GM20431 (cell line): ENCODE measurements at regions not wholly inside any gene's neighbourhood (a gene's known extent, or its start where the extent isn't known, plus 50 kb on each side); places are given as distances from the start of the nearest gene placed in this dataset.

Source experiments
- in situ Hi-C: fragments of 300-500 bp; cut with MseI, MboI; formaldehyde crosslinking; loops from one replicate; pipeline ENCODE4 v1.15.0; 2020; ENCODE audit warnings: low sequenced_read_pairs; ENCODE audit not compliant: unreplicated experiment

DNA sequence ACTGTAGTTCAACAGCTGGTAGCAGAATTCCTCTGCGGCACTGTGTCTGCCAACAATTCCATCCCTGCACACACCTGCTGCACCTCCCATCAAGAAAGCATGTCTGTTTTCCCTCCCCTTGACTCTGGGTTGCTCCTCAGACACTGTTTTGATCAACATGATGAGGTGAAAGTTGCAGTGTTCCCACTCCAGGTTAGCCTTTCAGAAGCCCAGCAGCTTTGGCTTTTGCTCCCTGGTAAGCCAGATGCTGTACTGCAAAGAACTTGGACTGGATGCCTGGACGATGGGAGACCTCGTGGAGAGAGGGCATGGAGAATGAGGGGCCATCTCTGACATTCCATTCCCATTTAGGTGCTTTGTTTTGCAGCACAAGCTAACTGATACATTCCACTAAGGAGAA is 79.1 kb upstream of the MAFB start:
- in situ Hi-C loops = no loop called here

DNA sequence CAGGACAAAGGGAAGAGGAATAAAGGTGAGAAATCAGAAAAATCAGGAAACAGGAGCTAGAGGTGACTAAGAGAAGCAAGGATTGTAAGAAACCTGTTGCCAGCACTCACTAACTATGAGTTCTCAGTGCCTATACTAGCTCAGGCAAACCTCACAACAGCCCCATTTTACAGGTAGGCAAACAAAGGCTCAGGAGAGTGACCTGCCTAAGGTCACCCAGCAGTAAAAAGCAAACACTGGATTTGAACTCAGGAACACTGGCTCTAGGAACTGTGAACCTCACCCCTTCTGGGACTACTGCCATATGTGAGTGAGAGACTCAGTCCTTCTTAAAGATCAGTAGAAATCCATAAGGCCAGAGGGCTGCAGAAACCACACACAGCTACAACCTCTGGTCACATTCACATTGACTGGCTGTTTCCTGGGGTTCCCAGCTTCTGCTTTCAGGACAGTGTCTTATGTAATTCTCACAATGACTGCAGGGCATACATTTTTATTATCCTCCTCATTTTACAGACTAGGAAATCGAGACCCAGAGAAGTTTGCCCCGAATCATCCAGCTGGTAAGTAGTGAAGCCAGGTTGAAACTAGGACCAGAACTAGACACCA is 80.7 kb upstream of the MAFB start:
- in situ Hi-C loops = no loop called here

- in situ Hi-C loops = no loop called here
These were observed 81.7 kb upstream of the MAFB start for GRCh38 chr20:40770564-40771307.

DNA sequence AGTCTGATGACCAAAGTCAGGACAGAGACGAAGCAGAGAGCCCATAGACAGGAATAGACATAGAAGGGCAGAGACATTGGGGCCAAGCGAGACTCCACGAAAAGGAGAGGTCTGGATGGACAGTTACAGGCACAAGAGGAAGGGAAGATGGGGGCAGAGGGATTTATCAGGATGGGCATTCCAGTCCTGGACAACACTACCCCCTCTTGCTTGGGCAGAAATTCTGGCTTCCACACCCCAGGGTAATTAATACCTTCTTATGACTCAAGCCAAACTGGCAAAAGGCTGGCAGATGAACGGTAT is 82.2 kb upstream of the MAFB start:
- in situ Hi-C loops = no loop called here

DNA sequence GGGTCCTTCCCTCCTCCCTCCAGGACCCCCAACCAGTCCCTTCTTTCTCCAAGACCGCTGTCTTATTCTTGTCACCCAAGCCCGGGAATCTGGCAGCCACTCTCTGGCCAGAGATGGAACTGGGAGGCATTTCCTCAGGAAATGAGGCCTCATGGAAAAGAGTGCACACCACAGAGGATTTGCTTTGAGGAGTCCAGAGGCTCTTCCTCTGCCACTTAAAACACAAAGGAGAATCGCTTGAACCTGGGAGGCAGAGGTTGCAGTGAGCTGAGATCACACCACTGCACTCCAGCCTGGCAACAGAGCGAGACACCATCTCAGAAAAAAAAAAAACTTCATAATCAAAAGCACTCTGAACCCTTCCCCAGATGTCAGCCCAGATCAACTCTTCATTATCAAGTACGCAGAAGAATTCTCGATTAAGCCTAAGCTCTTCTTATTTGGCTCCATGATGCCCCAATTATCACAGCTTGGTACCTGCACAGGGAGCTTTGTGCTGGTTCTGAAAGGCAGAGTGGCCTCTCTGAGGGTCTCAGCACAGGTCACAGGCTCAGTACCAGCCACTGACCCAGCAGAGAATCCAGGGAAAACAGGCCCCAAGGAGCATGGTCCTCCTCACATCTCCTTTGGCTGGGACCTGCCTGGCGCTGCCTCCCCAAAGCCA is 82.9 kb upstream of the MAFB start:
- in situ Hi-C loops = no loop called here

GRCh38 chr20:40773376-40773775 is 84.3 kb upstream of the MAFB start:
- in situ Hi-C loops = no loop called here

DNA sequence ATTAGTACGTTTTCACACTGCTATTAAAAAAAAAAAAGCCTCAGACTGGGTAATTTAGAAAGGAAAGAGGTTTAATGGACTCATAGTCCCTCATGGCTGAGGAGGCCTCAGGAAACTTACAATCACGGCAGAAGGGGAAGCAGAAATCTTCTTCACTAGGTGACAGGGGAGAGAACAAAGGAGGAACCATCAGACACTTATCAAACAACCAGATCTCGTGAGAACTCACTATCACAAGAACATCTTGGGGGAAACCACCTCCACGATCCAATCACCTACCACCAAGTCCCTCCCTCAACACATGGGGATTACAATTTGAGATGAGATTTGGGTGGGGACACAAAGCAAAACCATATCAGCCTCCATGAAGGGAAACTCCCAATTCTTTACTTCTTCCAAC is 85.2 kb upstream of the MAFB start:
- in situ Hi-C loops = no loop called here

DNA sequence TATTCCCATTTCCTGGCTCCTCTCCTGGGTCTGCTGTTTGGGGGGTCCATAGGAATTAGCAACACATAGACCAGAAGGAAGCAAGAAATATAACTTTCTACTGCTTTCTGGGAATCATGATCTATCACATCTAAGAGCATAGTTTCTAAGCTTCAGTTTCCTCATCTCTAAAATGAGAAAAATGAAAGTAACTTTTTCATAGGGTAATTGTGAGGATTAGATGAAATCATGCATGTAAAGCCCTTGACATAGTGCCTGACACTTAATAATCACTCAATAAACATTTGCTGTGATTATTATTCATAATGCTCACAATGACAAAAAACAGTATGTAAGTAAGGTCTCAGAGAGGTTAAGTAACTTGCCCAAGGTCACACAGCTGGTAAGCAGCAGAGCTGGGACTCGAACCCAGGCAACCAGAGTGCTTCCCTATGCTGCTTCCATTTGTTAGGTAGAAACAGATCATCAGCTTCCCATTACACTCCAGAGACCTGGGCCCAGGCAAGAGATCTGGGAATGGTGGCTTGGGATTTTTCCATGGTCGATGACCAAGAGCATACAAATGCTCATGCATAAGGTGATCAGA is 86.6 kb upstream of the MAFB start:
- in situ Hi-C loops = no loop called here

DNA sequence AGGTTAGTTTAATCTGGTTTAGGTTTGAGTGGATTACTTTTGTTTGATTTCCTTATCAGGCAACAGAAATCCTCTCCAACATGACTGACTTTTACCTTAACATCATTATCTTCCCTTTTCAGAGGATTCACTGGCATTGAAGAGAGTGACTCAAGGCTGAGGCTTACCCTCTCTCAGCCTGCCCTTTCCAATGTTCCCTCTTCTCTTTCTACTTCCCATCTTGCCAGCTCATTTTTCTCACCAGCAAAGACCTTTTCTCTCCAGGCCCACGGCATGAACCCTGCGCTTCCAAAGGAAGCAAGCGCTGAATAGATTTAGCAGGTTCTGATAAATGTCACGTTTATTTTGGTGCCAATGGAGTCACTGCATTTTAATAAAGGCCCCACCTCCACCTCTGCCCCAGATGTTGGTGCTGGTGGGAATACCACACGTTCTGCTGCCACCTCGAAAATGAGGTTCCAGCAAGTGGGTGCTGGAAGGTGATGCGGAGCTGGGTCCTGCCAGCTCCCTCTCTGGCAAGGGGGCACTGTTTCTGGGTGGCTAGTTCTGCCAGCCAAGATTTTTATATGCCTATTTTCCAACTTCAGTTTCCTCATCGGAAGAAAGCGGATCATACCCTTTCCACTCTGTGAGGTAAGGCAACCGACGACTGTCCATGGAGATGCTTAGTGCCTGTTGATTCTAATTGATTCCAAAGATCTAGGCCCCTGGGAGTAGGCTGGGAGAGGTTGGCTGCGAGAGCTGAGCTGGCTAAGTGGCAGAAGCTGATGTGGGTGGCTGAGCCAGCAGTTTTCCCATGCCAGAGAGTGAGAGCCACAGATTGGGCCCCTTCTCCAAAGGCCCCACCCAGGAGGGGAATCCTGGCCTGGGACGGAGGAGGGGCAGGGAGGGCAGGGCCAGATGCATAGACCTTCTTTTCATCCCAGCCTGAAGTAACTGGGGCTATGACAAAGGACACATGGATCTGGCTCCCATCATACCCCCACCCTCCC is 87.7 kb upstream of the MAFB start:
- in situ Hi-C loops = no loop called here

GRCh38 chr20:40777653-40778052 is 88.6 kb upstream of the MAFB start:
- in situ Hi-C loops = no loop called here

GRCh38 chr20:40778894-40779496 is 90.0 kb upstream of the MAFB start:
- in situ Hi-C loops = no loop called here

- in situ Hi-C loops = no loop called here
These were observed 92.4 kb upstream of the MAFB start for GRCh38 chr20:40781327-40782042.

- in situ Hi-C loops = no loop called here
These were observed 93.0 kb upstream of the MAFB start for GRCh38 chr20:40782043-40782368.

DNA sequence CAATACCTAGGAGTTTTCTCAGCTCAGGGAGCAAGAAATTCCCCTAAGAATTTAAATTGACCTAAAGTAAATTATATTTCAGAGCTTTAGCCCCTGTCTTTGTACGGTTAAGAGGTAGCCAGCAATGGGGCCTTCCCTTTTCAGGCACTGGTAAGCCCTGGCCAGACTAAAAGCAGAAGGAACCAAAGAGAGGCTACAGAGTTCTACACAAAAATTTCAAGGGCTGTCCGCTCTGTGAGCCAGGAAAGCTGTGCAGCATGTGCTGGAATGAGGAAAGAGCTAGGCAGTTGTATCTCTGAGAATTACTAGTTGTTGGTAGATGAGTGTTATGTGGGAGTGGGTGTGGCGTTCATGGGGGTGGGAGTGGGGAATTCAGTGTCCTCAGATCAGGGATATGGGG is 96.3 kb upstream of the MAFB start:
- in situ Hi-C loops = no loop called here

- in situ Hi-C loops = no loop called here
These were observed 97.3 kb upstream of the MAFB start for GRCh38 chr20:40786336-40786735.

- in situ Hi-C loops = no loop called here
These were observed 98.9 kb upstream of the MAFB start for GRCh38 chr20:40787941-40788340.

DNA sequence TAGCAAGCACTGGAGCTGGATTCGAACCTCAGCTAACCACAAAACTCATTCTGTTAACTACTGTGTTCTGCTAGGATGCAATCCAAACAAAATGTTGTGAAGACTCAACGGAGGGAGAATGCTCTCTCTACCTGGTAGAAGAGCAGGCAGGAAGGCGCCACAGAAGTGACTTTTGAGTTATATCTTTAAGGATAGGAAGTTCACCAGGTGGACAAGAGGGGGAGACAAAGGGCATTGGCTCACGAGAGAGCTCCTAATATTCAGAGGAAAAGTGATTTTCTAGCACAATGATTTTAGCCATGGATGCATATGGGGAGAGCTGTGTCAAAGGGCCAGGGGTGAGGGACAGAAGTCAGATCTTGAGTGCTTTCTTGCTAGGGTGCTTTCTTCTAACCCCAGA is 108.4 kb upstream of the MAFB start:
- in situ Hi-C loops = no loop called here

- in situ Hi-C loops = no loop called here
These were observed 109.0 kb upstream of the MAFB start for GRCh38 chr20:40798066-40798465.

DNA sequence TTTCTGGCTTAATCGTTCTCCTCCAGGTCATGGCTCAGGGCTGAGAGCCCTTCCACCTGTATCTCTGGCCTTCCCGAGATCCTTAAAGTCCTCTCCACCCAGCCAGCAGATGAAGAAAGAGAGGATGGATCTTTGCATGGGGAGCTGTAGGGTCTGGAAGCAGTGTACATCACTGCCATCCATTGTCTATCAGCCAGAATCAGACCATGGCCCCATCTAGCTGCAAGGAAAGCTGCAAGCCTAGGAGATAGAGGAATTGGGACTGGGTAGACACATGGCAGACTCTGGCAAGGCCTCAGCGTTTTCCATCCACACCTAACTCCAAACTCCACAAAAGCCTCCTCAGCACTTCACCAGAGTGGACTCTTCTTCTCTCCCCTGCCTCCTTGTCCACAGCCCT is 113.8 kb upstream of the MAFB start:
- in situ Hi-C loops = no loop called here
